ENCODE measurements at regions not wholly inside any gene's neighbourhood (a gene's known extent, or its start where the extent isn't known, plus 50 kb on each side); places are given as distances from the start of the nearest gene placed in this dataset.
"Not testable (repeated sequence)": the region's sequence is repeated elsewhere in the genome, so short reads cannot be mapped to it uniquely, and the experiment has no call there.

DNA sequence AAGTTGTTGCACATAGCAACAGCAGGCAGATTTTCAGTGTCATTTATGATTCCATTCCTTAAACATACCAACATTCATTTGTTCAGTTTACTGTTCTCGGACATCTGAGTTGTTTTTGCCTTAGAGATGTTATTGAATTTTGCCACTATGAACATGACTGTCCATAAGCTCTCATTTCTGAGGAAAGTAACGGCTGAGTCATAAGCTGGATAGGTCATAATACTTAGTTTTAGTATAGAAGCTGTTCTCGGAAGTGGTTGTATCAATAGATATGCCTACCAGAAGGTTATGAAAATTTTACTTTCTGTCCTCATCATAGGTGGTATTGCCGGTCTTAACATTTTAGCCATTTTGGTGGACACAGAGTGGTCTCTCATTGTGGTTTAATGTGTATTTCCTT is 157.1 kb upstream of the CLNK start:
- H3K27me3 Mint-ChIP-seq (ENCODE audit: low read depth, poor library complexity): no peaks in the 10 kb centered on the region
- TF ChIP-seq CTCF (IDR thresholded peaks at IDR 0.05): no peak
- H3K4me1 Mint-ChIP-seq: no peaks in the 10 kb centered on the region
- H3K36me3 Mint-ChIP-seq (ENCODE audit: low read depth): no peaks in the 10 kb centered on the region
- no peak overlapping the region for H3K27ac Mint-ChIP-seq
- H3K4me3 Mint-ChIP-seq: no peak overlapping the region
- no peak for DNase-seq
- no peaks in the 10 kb centered on the region for H3K9me3 Mint-ChIP-seq

DNA sequence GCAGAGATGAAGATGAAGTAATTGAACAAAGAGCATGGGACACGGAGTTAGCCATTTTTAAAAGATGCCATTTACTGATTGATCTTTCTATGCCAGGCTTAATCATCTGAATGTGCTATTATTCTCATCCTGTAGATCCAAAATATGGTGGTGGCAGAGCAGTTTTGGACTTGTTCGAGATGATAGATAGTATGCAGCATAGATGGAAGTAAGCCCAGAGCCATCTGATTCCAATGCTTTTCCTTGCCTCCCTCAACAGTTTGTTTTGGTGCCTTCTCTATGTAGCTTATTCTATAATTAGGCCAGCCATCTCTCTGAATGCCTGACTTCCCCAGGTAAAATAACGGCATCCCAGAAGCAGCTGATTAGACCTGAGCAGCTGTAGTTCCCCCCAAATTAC is 152.6 kb upstream of the CLNK start:
- Mint-ChIP-seq H3K36me3 (ENCODE audit: low read depth) (no peaks in the 10 kb centered on the region), H3K27ac (no peak overlapping the region), H3K4me1 (peaks cover 10% of the 10 kb centered on the region), H3K4me3 (no peak overlapping the region), H3K9me3 (no peaks in the 10 kb centered on the region), H3K27me3 (ENCODE audit: low read depth, poor library complexity) (no peaks in the 10 kb centered on the region)
- TF ChIP-seq CTCF (IDR thresholded peaks at IDR 0.05): no peak
- DNase-seq: no peak

- DNase-seq: no peak
- Mint-ChIP-seq H3K27me3 (ENCODE audit: low read depth, poor library complexity) (no peaks in the 10 kb centered on the region), H3K27ac (peak overlapping the region; percentile 59), H3K9me3 (peaks cover 25% of the 10 kb centered on the region), H3K36me3 (ENCODE audit: low read depth) (no peaks in the 10 kb centered on the region), H3K4me1 (peaks cover 17% of the 10 kb centered on the region), H3K4me3 (no peak overlapping the region)
- no peak for TF ChIP-seq CTCF (IDR thresholded peaks at IDR 0.05)
Measured at GRCh38 chr4:10832806-10833628, 148.4 kb upstream of the CLNK start.

- no peak for TF ChIP-seq CTCF (IDR thresholded peaks at IDR 0.05)
- Mint-ChIP-seq H3K4me3 (no peak overlapping the region), H3K27ac (peak overlapping the region; percentile 66), H3K36me3 (ENCODE audit: low read depth) (no peaks in the 10 kb centered on the region), H3K27me3 (ENCODE audit: low read depth, poor library complexity) (no peaks in the 10 kb centered on the region), H3K4me1 (peaks cover 17% of the 10 kb centered on the region), H3K9me3 (peaks cover 30% of the 10 kb centered on the region)
- no peak for DNase-seq
Measured at GRCh38 chr4:10831727-10832408, 147.3 kb upstream of the CLNK start.

- H3K27me3 Mint-ChIP-seq (ENCODE audit: low read depth, poor library complexity); H3K4me3 Mint-ChIP-seq; H3K27ac Mint-ChIP-seq; DNase-seq; H3K36me3 Mint-ChIP-seq (ENCODE audit: low read depth): not testable (repeated sequence)
- Mint-ChIP-seq H3K4me1 (peaks cover 17% of the 10 kb centered on the region), H3K9me3 (peaks cover 30% of the 10 kb centered on the region)
Measured at GRCh38 chr4:10828918-10829538, 144.5 kb upstream of the CLNK start.

GRCh38 chr4:10821826-10822225 is 137.3 kb upstream of the CLNK start:
- Mint-ChIP-seq H3K27me3 (ENCODE audit: low read depth, poor library complexity) (no peaks in the 10 kb centered on the region), H3K4me1 (no peaks in the 10 kb centered on the region), H3K4me3 (no peak overlapping the region), H3K27ac (no peak overlapping the region), H3K36me3 (ENCODE audit: low read depth) (no peaks in the 10 kb centered on the region), H3K9me3 (no peaks in the 10 kb centered on the region)
- DNase-seq: no peak
- no peak for TF ChIP-seq CTCF (IDR thresholded peaks at IDR 0.05)
